Astrocyte (in vitro differentiated cells and primary cell): ENCODE measurements at regions not wholly inside any gene's neighbourhood (a gene's known extent, or its start where the extent isn't known, plus 50 kb on each side); places are given as distances from the start of the nearest gene placed in this dataset.

ENCODE experiments used
- DNase-seq: peaks from one replicate; pipeline ENCODE4 v3.0.0-alpha.2; 2010; ENCODE audit warnings: low read depth
- FAIRE-seq: peaks from 2 replicates; lab custom pipeline; 2011; peaks lifted over from hg19 to GRCh38; lab: Jason Lieb, UNC
- H2AFZ ChIP-seq: 2 replicates; pipeline ENCODE4 v1.6.0; 2012; ENCODE audit warnings: low read depth, low read length, inconsistent platforms
- H3K27ac ChIP-seq: 2 replicates; pipeline ENCODE4 v1.5.1; 2011; ENCODE audit warnings: low read depth, low read length, inconsistent platforms
- H3K27me3 ChIP-seq: 2 replicates; pipeline ENCODE4 v1.6.0; 2011; ENCODE audit warnings: low read length, inconsistent platforms; ENCODE audit not compliant: insufficient read depth
- H3K36me3 ChIP-seq: 2 replicates; pipeline ENCODE4 v1.5.1; 2011; ENCODE audit warnings: low read length, inconsistent platforms; ENCODE audit not compliant: insufficient read depth
- H3K4me1 ChIP-seq: 2 replicates; pipeline ENCODE4 v1.5.1; 2011; ENCODE audit warnings: low read length, inconsistent platforms; ENCODE audit not compliant: insufficient read depth
- H3K4me2 ChIP-seq: 2 replicates; pipeline ENCODE4 v1.6.0; 2012; ENCODE audit warnings: low read length, inconsistent platforms
- H3K4me3 ChIP-seq: 2 replicates; pipeline ENCODE4 v1.5.1; 2011; ENCODE audit warnings: low read depth, mild to moderate bottlenecking, low read length, inconsistent platforms; ENCODE audit not compliant: insufficient read depth
- H3K79me2 ChIP-seq: 2 replicates; pipeline ENCODE4 v1.6.0; 2012; ENCODE audit warnings: mild to moderate bottlenecking, low read length, inconsistent platforms; ENCODE audit not compliant: insufficient read depth
- H3K9ac ChIP-seq: 2 replicates; pipeline ENCODE4 v1.6.0; 2012; ENCODE audit warnings: mild to moderate bottlenecking, low read length, inconsistent platforms
- H3K9me3 ChIP-seq: 2 replicates; pipeline ENCODE4 v1.5.1; 2012; ENCODE audit warnings: low read depth, mild to moderate bottlenecking, low read length, inconsistent platforms; ENCODE audit not compliant: insufficient read depth
- H4K20me1 ChIP-seq: 2 replicates; pipeline ENCODE4 v1.6.0; 2012; ENCODE audit warnings: low read length, inconsistent platforms; ENCODE audit not compliant: insufficient read depth
- H3K27ac Mint-ChIP-seq: one replicate; pipeline ENCODE4 v1.8.0; 2021; ENCODE audit warnings: mild to moderate bottlenecking, mixed read lengths; ENCODE audit not compliant: unreplicated experiment
- H3K27me3 Mint-ChIP-seq: one replicate; pipeline ENCODE4 v1.8.0; 2021; ENCODE audit warnings: low read depth, mixed read lengths; ENCODE audit not compliant: unreplicated experiment
- H3K36me3 Mint-ChIP-seq: one replicate; pipeline ENCODE4 v1.8.0; 2021; ENCODE audit warnings: low read depth, mixed read lengths; ENCODE audit not compliant: unreplicated experiment
- H3K4me1 Mint-ChIP-seq: one replicate; pipeline ENCODE4 v1.8.0; 2021; ENCODE audit warnings: low read depth, mixed read lengths; ENCODE audit not compliant: unreplicated experiment
- H3K4me3 Mint-ChIP-seq: one replicate; pipeline ENCODE4 v1.8.0; 2021; ENCODE audit warnings: mild to moderate bottlenecking, moderate library complexity, mixed read lengths; ENCODE audit not compliant: unreplicated experiment
- H3K9me3 Mint-ChIP-seq: one replicate; pipeline ENCODE4 v1.8.0; 2021; ENCODE audit warnings: mild to moderate bottlenecking, mixed read lengths; ENCODE audit not compliant: unreplicated experiment
- EZH2 ChIP-seq: IDR thresholded peaks from 2 replicates; pipeline ENCODE4 v1.6.1; 2012; ENCODE audit warnings: mild to moderate bottlenecking, low read length, inconsistent platforms; ENCODE audit not compliant: insufficient read depth
- TF ChIP-seq, protein P1 (sequence below): IDR thresholded peaks from 2 replicates; pipeline ENCODE4 v1.5.1; 2011; ENCODE audit warnings: low read depth, mild to moderate bottlenecking, inconsistent platforms, low read length, moderate library complexity; ENCODE audit not compliant: insufficient read depth

GRCh38 chr5:121086671-121087070 is 622.6 kb downstream of the PRR16 start:
- no peaks in the 10 kb centered on the region for H3K9me3 Mint-ChIP-seq
- H3K79me2 ChIP-seq: no peaks in the 10 kb centered on the region
- no peaks in the 10 kb centered on the region for H3K4me1 Mint-ChIP-seq
- DNase-seq (no peak), FAIRE-seq (no peak)
- no peak for TF ChIP-seq EZH2
- TF ChIP-seq, protein P1, sequence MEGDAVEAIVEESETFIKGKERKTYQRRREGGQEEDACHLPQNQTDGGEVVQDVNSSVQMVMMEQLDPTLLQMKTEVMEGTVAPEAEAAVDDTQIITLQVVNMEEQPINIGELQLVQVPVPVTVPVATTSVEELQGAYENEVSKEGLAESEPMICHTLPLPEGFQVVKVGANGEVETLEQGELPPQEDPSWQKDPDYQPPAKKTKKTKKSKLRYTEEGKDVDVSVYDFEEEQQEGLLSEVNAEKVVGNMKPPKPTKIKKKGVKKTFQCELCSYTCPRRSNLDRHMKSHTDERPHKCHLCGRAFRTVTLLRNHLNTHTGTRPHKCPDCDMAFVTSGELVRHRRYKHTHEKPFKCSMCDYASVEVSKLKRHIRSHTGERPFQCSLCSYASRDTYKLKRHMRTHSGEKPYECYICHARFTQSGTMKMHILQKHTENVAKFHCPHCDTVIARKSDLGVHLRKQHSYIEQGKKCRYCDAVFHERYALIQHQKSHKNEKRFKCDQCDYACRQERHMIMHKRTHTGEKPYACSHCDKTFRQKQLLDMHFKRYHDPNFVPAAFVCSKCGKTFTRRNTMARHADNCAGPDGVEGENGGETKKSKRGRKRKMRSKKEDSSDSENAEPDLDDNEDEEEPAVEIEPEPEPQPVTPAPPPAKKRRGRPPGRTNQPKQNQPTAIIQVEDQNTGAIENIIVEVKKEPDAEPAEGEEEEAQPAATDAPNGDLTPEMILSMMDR: no peak
- no peak overlapping the region for H3K4me3 Mint-ChIP-seq
- H3K27me3 ChIP-seq: no peaks in the 10 kb centered on the region
- H3K27me3 Mint-ChIP-seq: no peaks in the 10 kb centered on the region
- no peaks in the 10 kb centered on the region for H4K20me1 ChIP-seq
- no peak overlapping the region for H3K4me2 ChIP-seq
- H3K4me1 ChIP-seq: no peaks in the 10 kb centered on the region
- H2AFZ ChIP-seq: no peak overlapping the region
- H3K9ac ChIP-seq: no peak overlapping the region
- H3K27ac Mint-ChIP-seq: no peak overlapping the region
- no peak overlapping the region for H3K4me3 ChIP-seq
- H3K9me3 ChIP-seq: no peaks in the 10 kb centered on the region
- no peaks in the 10 kb centered on the region for H3K36me3 ChIP-seq
- H3K36me3 Mint-ChIP-seq: no peaks in the 10 kb centered on the region
- H3K27ac ChIP-seq: no peak overlapping the region

DNA sequence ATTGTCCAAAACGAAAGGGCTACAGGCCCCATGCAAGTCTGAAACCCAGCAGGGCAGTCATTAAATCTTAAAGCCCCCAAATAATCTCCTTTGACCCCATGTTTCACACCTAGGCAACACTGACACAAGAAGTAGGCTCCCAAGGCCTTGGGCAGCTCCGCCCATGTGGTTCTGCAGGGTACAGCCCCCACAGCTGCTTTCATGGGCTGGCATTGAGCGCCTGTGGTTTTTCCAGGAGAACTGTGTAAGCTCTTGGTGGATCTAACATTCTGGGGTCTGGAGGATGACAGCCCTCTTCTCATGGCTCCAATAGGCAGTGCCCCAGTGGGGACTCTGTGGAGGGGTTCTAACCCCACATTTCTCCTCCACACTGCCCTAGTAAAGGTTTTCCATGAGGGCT is 623.5 kb downstream of the PRR16 start:
- Mint-ChIP-seq H3K27ac (no peak overlapping the region), H3K4me1 (peaks cover 4% of the 10 kb centered on the region), H3K9me3 (no peaks in the 10 kb centered on the region), H3K27me3 (no peaks in the 10 kb centered on the region), H3K4me3 (no peak overlapping the region), H3K36me3 (no peaks in the 10 kb centered on the region)
- H2AFZ ChIP-seq: no peak overlapping the region
- no peak for TF ChIP-seq EZH2
- TF ChIP-seq, protein P1: no peak
- DNase-seq (no peak), FAIRE-seq (no peak)
- no peaks in the 10 kb centered on the region for H3K4me1 ChIP-seq
- no peak overlapping the region for H3K4me2 ChIP-seq
- H3K79me2 ChIP-seq: no peaks in the 10 kb centered on the region
- no peaks in the 10 kb centered on the region for H3K9me3 ChIP-seq
- H3K9ac ChIP-seq: no peak overlapping the region
- H4K20me1 ChIP-seq: no peaks in the 10 kb centered on the region
- H3K36me3 ChIP-seq: no peaks in the 10 kb centered on the region
- no peaks in the 10 kb centered on the region for H3K27me3 ChIP-seq
- no peak overlapping the region for H3K4me3 ChIP-seq
- no peak overlapping the region for H3K27ac ChIP-seq

GRCh38 chr5:121088341-121088740 is 624.2 kb downstream of the PRR16 start:
- no peak for FAIRE-seq

More at GRCh38 chr5:121088341-121088740, 624.2 kb downstream of the PRR16 start:
- no peaks in the 10 kb centered on the region for H3K9me3 ChIP-seq
- no peak overlapping the region for H2AFZ ChIP-seq
- H3K27me3 Mint-ChIP-seq: no peaks in the 10 kb centered on the region
- H3K27me3 ChIP-seq: no peaks in the 10 kb centered on the region
- no peaks in the 10 kb centered on the region for H3K36me3 Mint-ChIP-seq
- H3K4me2 ChIP-seq: no peak overlapping the region
- no peaks in the 10 kb centered on the region for H4K20me1 ChIP-seq
- no peaks in the 10 kb centered on the region for H3K36me3 ChIP-seq
- H3K9me3 Mint-ChIP-seq: no peaks in the 10 kb centered on the region
- H3K4me1 Mint-ChIP-seq: peaks cover 4% of the 10 kb centered on the region
- TF ChIP-seq, protein P1: no peak
- no peak for TF ChIP-seq EZH2
- no peak overlapping the region for H3K4me3 Mint-ChIP-seq
- H3K27ac Mint-ChIP-seq: no peak overlapping the region
- no peak overlapping the region for H3K4me3 ChIP-seq
- H3K79me2 ChIP-seq: no peaks in the 10 kb centered on the region
- no peak overlapping the region for H3K27ac ChIP-seq
- DNase-seq: no peak
- no peak overlapping the region for H3K9ac ChIP-seq
- H3K4me1 ChIP-seq: no peaks in the 10 kb centered on the region
